Inferior parietal cortex (tissue), 1 donor: ENCODE measurements at regions not wholly inside any gene's neighbourhood (a gene's known extent, or its start where the extent isn't known, plus 50 kb on each side); places are given as distances from the start of the nearest gene placed in this dataset.
A peak's percentile ranks its signal among the peaks of the same experiment; 100 is the strongest.
"Not testable (repeated sequence)": the region's sequence is repeated elsewhere in the genome, so short reads cannot be mapped to it uniquely, and the experiment has no call there.

Experiments used
- DNase-seq: peaks from one replicate; pipeline ENCODE4 v3.0.0-alpha.2; 2016; ENCODE audit errors: extremely low spot score

GRCh38 chr2:17257189-17257909, 260.9 kb downstream of the RAD51AP2 start:
- no peak for DNase-seq

GRCh38 chr2:17255071-17255470, 263.2 kb downstream of the RAD51AP2 start:
- no peak for DNase-seq

DNA sequence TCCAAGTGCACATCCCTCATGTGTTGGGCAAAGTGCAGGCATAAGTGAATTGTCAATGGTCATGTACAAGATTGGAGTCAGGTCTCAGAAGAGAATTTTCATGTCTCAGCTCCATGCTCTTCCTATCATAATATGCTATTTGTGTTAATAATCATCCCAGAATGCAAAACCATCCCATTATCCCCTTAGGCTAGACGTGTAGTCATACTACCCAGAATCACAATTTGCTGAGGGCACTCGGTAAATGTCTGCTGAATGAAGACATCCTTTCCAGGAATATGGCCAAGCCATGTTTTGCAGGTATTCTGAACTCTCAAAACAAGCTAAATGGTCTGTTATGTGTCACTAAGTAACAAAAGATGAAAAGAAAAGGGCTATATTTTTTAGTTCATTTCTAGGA, 263.8 kb downstream of the RAD51AP2 start:
- DNase-seq = no peak

DNA sequence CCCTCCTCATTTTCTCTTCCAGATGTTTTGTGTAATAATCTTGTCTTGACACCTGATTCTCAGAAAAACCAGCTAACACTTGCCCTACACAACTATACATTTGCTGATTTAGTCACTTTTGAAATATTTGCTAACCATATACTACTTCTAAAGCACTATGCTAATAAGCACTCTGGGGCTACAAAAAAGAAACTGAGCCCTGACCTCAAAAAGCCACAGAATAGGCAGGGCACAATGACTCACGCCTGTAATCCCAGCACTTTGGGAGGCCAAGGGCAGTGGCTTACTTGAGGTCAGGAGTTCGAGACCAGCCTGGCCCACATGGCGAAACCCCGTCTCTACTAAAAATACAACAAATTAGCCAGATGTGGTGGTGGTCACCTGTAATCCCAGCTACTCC, 266.0 kb downstream of the RAD51AP2 start:
- no peak for DNase-seq

- no peak for DNase-seq
These were observed 267.1 kb downstream of the RAD51AP2 start for GRCh38 chr2:17251171-17251570.

DNA sequence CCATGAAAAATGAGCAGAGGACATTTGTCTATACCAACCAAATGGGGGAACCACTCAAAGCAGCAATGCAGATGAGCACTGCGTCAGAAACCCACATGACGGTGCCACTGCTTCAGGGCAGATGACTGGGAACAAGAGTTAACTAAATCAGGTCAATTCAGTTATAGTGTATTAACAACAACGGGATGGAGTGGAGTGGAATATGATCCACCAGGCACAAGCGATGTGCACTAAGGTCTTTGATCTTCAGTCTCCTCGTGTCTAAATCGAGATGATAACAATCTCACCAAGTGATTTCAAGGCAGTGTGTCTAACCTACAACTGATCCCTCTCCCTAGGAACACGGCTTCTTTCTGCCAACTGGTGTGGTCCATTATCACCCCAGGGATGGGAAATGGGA, 269.0 kb downstream of the RAD51AP2 start:
- no peak for DNase-seq

GRCh38 chr2:17245906-17246305, 272.3 kb downstream of the RAD51AP2 start:
- DNase-seq = peak; percentile 8

GRCh38 chr2:17242813-17243485, 275.3 kb downstream of the RAD51AP2 start:
- no peak for DNase-seq

DNA sequence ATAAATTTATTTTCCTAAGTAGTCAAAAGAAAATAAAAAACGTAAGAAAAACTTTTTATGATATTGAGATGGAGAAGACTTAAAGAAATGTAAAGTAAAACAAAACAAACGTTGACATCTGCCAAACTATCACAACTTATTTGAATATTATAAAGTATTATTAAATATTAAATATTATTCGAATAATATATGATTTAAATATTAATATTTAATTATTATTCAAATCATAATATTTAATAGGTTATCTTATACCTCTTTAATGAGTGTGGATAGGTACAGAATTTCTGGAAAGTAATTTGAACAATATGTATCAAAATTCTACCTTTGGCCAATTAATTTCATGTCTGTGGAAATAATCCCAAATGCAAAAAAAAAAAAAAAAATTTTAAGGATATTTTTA, 278.7 kb downstream of the RAD51AP2 start:
- no peak for DNase-seq

DNA sequence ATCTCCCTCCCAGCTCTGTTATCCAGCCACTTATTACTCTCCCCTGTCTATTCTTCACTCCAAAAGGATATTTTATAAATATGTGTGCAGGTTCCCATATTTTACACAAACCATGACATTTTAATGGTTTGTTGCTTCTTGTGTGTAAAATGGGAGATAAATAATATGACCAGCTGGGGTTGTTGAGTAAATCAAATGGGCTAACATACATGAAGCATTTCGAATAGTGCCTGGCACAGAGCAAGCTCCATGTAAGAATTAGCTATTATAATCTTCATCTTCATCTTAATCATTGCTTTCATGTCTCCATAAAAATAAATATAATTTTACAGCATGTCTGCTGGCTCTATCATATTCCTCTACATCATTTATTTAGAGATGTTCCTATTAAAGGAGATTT, 283.1 kb downstream of the RAD51AP2 start:
- DNase-seq = no peak

- no peak for DNase-seq
These were observed 285.3 kb downstream of the RAD51AP2 start for GRCh38 chr2:17232776-17233556.

- no peak for DNase-seq
These were observed 286.8 kb downstream of the RAD51AP2 start for GRCh38 chr2:17231394-17231965.

- no peak for DNase-seq
These were observed 288.8 kb downstream of the RAD51AP2 start for GRCh38 chr2:17229414-17229813.

DNA sequence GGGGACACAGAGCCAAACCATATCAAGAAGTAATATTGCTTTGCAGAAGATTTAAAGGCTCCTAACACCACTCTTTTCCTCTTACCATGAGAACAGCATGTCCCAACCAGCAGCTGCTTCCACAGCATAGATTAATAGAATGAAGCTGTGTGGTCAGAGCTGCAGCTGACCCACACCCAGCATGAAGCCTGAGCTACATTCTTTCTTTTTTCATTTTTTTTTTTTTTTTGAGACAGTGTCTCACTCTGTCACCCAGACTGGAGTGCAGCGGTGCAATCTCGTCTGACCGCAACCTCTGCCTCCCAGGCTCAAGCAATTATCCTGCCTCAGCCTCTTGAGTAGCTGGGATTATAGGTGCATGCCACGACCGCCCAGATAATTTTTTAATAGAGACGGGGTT, 289.8 kb downstream of the RAD51AP2 start:
- no peak for DNase-seq

- no peak for DNase-seq
These were observed 290.4 kb downstream of the RAD51AP2 start for GRCh38 chr2:17227856-17228255.

DNA sequence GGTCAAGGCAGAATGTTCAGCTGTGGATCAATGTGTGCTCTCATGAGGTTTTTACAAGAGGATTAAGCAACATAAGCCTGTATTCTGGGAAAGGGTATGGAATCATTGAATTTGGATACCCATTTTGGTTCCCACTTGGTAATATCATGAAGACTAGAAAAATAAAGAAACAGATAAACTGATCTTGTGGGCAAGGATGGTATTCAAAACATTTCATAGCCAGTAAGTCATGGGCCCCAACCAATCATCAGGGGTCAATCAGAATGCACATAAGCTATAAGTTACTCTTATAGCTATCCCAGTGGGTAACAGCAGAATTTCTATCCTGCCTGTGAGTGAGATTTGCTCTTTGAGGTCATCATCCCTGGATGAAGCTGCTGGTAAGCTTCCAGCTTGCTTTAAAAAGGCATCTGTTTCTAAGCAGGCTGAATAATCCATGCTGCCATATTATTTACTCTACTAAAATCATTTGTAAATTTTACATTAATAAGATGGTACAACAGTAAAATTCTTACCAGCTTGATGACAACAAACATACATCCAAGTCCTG, 291.2 kb downstream of the RAD51AP2 start:
- no peak for DNase-seq

GRCh38 chr2:17223211-17223610, 295.0 kb downstream of the RAD51AP2 start:
- no peak for DNase-seq

DNA sequence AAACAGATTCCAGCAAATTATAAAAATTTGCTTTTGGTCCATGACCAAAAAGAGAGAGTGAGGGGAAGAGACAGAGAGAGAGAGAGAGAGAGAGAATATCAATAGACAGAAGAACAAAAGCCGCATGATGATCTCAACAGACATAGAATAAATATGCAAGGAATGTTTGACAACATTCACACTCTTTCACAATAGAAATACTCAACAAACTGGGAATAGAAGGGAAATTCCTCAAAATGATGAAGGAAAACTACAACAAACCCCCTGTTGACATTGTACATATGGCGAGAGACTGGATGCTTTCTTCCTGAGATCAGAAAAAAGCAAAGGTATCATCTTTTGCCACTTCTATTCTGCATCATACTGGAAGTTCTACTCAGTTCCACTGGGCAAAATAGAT, 309.7 kb downstream of the RAD51AP2 start:
- DNase-seq = no peak

DNA sequence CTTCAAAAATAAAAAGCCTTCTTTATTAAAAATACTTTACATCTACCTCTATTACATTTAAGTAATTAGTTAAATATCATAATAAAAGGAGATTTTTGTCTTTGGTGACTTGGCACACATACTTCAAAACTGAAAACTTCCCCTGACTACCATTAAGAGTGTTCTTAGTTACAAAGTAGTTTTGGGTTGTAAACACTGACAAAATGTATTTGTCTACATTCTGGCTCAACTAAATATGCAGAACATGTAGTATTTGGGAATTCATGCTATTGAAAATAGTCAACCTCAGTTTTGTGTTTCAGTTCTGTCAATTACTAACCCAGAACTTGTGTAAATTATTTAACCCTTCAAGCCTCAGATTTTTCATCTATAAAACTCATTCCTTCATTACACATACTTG, 311.5 kb downstream of the RAD51AP2 start:
- no peak for DNase-seq

- DNase-seq = not testable (repeated sequence)
These were observed 314.0 kb downstream of the RAD51AP2 start for GRCh38 chr2:17204214-17204613.

DNA sequence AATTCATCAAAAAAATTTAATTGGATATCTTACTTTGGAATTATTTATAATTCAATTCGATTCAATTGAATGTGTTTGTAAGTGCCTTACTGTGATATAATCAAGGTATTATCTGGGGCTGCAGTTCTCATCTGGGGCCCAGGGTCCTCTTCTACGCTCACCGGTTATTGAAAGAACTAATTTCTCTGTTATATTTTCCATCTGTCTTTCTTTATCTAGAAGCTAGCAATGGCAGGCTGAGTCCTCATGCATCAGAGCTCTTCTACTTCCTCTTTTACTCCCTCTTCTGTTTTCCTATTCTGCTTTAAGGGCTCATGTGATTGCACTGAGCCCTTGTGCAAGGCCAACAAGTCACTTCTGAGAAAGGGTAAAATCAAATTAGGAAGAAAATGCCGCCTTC, 315.6 kb downstream of the RAD51AP2 start:
- DNase-seq = not testable (repeated sequence)

- no peak for DNase-seq
These were observed 318.5 kb downstream of the RAD51AP2 start for GRCh38 chr2:17199741-17200140.
